Activated CD4-positive, alpha-beta T cell treated with anti-CD3 and anti-CD28 coated beads, Interleukin-2, amount 50 U/mL, for 24 hours (primary cell): ENCODE measurements at regions not wholly inside any gene's neighbourhood (a gene's known extent, or its start where the extent isn't known, plus 50 kb on each side); places are given as distances from the start of the nearest gene placed in this dataset.

Experiments
- DNase-seq, 2 donors: peaks; one replicate each; pipeline ENCODE4 v3.0.0-alpha.2; 2020; ENCODE audit warnings: low read depth in 1 of 2, low spot score in 1 of 2

DNA sequence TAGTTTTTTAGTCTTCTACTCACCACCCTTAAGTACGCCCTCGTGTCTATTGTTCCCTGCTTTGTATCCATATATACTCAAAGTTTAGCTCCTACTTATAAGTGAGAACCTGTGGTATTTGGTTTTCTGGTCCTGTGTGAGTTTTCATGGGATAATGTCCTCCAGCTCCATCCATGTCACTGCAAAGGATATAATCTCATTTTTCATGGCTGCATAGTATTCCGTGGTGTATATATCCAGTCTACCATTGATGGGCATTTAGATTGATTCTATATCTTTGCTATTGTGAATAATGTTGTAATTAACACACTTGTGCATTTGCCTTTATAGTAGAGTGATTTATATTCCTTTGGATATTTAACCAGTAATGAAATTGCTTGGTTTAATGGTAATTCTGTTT, 579.9 kb downstream of the CDH18 start:
- DNase-seq = no peak

DNA sequence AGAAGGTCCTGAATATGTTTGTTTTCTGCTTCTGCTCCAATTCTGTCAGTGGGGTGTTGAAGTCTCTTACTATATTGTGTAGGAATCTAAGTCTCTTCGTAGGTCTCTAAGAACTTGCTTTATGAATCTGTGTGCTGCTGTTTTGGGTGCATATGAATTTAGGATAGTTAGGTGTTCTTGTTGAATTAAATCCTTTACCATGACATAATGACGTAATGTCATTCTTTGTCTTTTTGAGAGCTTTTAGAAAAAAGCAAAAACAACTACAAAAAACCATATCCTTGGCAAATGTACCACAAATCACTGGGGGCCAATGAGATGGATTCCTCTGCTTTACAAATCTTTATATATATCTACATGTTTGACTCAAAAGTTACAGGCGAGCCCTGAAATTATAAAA, 576.1 kb downstream of the CDH18 start:
- no peak for DNase-seq
